NCI-H446 (cell line): ENCODE measurements at regions not wholly inside any gene's neighbourhood (a gene's known extent, or its start where the extent isn't known, plus 50 kb on each side); places are given as distances from the start of the nearest gene placed in this dataset.
"Not testable (repeated sequence)": the region's sequence is repeated elsewhere in the genome, so short reads cannot be mapped to it uniquely, and the experiment has no call there.

Source experiments
- DNase-seq, 2 experiments: peaks; one replicate each; lab custom pipeline; 2025; lab: John Stamatoyannopoulos, UW

GRCh38 chrX:93468075-93468474 lies 205.3 kb downstream of the NAP1L3 start:
- no peak for DNase-seq

- DNase-seq, result no peak
Observed at GRCh38 chrX:93466383-93466782, 207.0 kb downstream of the NAP1L3 start.

GRCh38 chrX:93461060-93461459 lies 212.3 kb downstream of the NAP1L3 start:
- no peak for DNase-seq

- no peak for DNase-seq
Observed at GRCh38 chrX:93454509-93454908, 218.9 kb downstream of the NAP1L3 start.

- DNase-seq, result not testable (repeated sequence)
Observed at GRCh38 chrX:93434721-93435120, 238.7 kb downstream of the NAP1L3 start.

- DNase-seq, result no peak
Observed at GRCh38 chrX:93428497-93428896, 244.9 kb downstream of the NAP1L3 start.

GRCh38 chrX:93422693-93423092 lies 250.7 kb downstream of the NAP1L3 start:
- DNase-seq, result peak; percentile 2 to 54

- peak in 1 of 2 experiments; percentile 22 for DNase-seq
Observed at GRCh38 chrX:93420525-93421082, 252.8 kb downstream of the NAP1L3 start.

GRCh38 chrX:93420090-93420489 lies 253.3 kb downstream of the NAP1L3 start:
- DNase-seq, result no peak

- DNase-seq, result no peak
Observed at GRCh38 chrX:93419642-93420041, 253.7 kb downstream of the NAP1L3 start.

- DNase-seq, result no peak
Observed at GRCh38 chrX:93404121-93404520, 269.3 kb downstream of the NAP1L3 start.

GRCh38 chrX:93354651-93355050 lies 318.7 kb downstream of the NAP1L3 start:
- no peak for DNase-seq

GRCh38 chrX:93346309-93346708 lies 327.1 kb downstream of the NAP1L3 start:
- DNase-seq, result no peak

GRCh38 chrX:93344287-93344686 lies 329.1 kb downstream of the NAP1L3 start:
- not testable (repeated sequence) for DNase-seq

GRCh38 chrX:93332329-93332728 lies 341.0 kb downstream of the NAP1L3 start:
- DNase-seq, result no peak

GRCh38 chrX:93322110-93322509 lies 351.3 kb downstream of the NAP1L3 start:
- peak in 1 of 2 experiments; percentile 54 for DNase-seq

GRCh38 chrX:93319609-93320008 lies 353.8 kb downstream of the NAP1L3 start:
- no peak for DNase-seq
